ENCODE measurements at regions not wholly inside any gene's neighbourhood (a gene's known extent, or its start where the extent isn't known, plus 50 kb on each side); places are given as distances from the start of the nearest gene placed in this dataset.
"Not testable (repeated sequence)": the region's sequence is repeated elsewhere in the genome, so short reads cannot be mapped to it uniquely, and the experiment has no call there.

DNA sequence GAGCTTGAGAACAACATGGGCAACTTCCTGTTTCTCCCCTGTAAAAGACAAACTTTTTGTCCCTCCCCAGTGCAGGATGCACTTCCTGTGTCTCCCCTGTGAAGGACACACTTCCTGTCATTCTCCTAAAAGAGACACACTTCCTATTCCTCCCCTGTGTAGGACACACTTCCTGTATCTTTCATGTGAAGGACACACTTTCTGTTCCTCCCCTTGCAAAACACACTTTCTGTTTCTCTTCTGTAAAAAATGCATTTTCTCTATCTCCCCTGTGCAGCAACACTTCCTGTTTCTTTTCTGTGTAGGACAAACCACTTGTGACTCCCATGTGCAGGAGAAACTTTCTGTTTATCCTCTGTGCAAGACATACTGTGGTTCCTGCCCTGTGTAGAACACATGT, 488.6 kb upstream of the USP9Y start:
- DNase-seq: no peak

GRCh38 chrY:12215564-12216022, 485.4 kb upstream of the USP9Y start:
- DNase-seq: no peak

- DNase-seq: no peak
These were observed 470.1 kb upstream of the USP9Y start for GRCh38 chrY:12230921-12231320.

DNA sequence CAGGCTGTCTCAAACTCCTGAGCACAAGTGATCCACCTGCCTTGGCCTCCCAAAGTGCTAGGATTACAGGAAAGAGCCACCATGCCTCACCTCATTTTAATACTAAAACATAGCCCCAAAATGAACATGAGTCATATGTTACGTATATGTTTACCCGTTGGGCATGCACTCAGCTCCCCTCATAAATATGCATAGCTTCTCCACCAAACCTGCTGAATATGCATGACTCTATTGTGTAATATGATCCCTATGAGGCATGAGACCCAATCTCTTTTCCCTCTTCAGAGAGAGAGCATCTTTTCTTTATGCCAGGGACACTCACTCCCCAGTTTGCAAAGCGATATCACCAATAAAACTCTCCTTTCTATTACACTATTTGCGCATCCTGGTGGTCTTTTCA, 464.6 kb upstream of the USP9Y start:
- no peak for DNase-seq

DNA sequence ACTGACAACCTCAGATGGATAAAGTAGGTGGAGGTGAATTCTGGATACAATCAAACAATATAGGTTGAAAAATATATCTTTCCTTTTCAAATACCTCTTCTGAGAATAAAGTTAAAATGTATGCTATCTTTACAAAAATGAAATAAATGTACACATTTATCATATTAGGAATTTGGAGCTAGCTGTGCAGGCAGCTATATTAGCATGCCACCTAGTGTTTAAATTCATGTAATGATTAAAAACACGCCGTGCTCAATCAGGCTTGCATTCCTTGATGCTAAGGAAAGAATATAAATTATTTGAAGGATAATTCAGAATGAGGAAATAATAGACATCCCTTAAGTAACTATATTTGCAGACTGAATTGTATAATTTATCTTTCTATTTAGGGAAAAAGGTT, 460.7 kb upstream of the USP9Y start:
- DNase-seq: not testable (repeated sequence)

- DNase-seq: no peak
These were observed 456.9 kb upstream of the USP9Y start for GRCh38 chrY:12244146-12244545.

DNA sequence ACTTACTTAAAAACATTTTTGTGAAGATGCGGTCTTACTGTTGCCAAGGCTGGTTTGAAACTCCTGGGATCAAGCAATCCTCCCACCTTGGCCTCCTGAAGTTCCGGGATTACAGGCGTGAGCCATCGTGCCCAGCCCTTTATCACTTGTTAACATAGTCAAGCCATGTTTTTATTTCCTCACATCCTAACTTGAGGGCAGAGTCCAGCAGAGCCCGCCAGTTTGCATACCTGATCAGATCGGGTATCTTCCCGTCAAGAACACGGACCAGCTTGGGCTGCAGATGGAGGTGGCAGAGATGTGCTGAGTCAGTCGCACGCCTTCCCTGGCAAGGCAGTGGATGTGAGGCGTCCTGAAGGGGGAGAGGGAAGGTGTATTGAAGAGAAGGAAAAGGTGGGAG, 447.3 kb upstream of the USP9Y start:
- no peak for DNase-seq

GRCh38 chrY:12271162-12271561, 429.9 kb upstream of the USP9Y start:
- no peak for DNase-seq

- no peak for DNase-seq
These were observed 415.4 kb upstream of the USP9Y start for GRCh38 chrY:12285608-12286007.

GRCh38 chrY:12288919-12289318, 412.1 kb upstream of the USP9Y start:
- no peak for DNase-seq

DNA sequence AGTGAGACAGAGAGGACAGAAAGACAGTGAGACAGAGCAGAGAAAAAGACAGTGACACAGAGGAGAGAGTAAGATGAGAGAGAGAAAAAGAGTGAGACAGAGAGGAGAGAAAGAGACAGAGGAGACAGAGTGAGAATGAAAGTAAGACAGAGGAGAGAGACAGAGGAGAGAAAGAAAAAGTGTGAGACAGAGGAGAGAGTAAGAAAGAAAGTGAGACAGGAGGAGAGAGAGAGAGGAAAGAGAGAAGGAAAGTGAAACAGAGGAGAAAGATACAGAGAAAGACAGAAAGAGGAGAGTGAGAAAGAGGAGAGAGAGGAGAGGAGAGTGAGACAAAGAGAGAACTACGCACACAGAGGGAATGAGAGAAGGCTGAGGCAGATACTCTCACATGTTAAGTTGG, 411.6 kb upstream of the USP9Y start:
- no peak for DNase-seq

DNA sequence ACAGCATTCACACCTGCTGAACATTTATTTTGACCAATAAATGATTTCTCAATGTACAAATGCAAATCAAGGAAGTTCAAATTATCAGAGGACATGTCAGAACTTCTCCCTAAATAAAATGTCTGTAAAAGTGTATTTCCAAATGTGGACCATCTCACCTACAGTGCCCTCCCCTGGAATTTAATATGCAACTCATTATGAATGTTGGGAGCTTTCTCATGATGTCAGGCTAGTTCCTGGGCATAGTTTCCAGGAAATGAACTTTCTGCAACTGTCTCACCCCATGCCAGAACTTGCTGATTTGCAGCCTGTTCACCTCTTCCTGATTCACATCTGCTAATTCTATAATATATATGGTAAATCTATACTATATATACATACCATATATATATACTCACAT, 408.5 kb upstream of the USP9Y start:
- no peak for DNase-seq

GRCh38 chrY:12296460-12296859, 404.6 kb upstream of the USP9Y start:
- no peak for DNase-seq

- not testable (repeated sequence) for DNase-seq
These were observed 401.2 kb upstream of the USP9Y start for GRCh38 chrY:12299796-12300195.

GRCh38 chrY:12303464-12303863, 397.6 kb upstream of the USP9Y start:
- DNase-seq: no peak

DNA sequence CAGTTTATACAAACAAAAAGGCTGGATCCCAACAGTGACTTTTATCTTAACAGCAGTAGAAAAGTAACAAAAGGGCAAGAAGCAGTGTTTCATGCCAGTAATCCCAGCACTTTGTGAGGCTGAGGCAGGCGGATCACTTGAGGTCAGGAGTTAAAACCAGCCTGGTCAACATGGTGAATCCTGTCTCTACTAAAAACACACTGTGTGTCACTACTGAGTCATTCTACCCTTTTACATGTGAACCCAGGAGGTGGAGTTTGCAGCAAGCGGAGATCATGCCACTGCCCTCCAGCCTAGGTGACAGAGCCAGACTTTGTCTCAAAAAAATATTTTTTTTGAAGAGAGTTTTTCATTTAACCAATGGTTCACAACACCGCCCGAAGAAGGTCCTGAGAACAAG, 395.6 kb upstream of the USP9Y start:
- no peak for DNase-seq

DNA sequence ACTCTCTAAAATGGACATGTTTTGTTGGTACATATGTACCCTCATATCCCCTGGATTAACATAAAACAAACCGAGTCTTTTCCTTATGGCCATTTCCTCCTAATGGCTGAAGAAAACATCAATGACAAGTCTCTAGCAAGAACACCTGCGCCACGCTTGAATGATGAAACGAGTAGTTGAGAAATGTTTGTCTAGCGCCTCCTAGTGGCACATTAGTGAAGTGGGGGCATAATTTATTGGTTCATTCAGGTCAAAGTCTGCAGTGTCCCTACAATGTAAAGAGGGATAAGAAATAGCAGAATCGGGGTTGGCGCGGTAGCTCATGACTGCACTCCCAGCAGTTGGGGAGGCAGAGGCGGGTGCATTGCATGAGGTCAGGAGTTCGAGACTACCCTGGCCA, 391.8 kb upstream of the USP9Y start:
- DNase-seq: no peak

DNA sequence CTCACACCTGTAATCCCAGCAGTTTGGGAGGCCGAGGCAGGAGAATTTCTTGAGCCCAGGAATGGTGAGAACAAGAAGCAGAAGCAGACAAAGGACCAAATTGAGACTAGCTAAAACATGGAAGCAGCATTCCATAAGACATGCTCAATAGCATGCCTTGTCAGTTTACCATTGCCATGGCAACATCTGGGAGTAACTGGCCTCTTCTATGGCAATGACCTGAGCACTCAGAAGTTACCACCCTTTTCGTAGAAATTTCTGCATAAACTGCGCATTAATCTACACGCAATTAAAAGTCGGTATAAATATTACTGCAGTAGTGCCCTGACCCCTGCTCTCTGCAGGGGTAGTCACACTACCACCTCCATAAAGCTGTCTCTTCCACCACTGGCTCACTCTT, 390.2 kb upstream of the USP9Y start:
- no peak for DNase-seq

DNA sequence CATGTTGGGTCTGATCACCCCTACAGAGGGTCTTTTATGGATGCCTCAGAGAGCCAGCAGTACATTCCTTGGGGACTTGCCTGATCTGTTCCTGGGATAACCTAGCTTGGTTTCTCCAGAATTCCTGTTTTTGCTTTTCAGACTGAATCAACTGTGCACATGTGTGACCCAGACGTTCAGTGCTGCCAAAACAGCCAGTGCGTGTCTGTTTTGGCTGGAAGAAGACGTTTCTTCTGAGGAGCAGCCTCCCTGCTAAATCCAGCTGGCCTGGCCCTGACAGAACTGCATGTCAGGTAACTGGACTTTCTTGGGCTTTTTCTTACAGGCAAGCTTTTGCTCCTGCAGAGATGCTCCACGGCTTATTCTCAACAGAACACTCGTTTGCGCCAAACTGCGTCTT, 373.3 kb upstream of the USP9Y start:
- no peak for DNase-seq

DNA sequence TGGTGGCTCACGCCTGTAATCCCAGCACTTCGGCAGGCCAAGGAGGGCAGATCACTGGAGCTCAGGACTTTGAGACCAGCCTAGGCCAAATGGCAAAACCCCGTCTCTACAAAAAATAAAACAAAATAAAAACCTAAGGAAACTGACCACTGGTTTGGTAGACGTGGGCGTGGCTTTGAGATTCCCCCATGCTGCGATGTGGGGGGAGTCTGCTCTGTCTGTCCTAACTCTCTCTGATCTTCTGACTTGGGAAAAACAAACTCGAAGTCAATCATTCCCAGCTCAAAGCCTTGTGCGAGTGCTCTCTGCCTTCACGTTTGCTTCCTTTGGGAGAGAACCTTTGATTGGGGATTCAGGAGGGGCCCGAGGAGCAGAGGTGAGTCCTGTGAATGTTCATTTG, 369.1 kb upstream of the USP9Y start:
- DNase-seq: not testable (repeated sequence)

DNA sequence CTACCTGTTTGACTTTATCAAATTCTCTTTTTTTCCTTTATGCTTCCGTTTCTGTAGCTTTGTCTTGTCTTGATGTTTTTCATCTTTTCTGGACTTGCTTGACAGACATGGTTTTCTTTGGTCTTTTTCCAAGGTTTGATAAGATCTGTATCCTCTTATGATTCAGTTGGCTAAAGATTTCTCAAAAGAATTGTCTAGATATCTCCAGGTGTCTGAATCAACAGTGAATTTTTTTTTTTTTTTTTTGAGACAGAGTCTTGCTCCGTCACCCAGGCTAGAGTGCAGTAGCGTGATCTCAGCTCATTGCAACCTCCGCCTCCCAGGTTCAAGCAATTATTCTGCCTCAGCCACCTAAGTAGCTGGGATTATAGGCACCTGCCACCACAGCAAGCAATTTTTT, 357.8 kb upstream of the USP9Y start:
- no peak for DNase-seq

DNA sequence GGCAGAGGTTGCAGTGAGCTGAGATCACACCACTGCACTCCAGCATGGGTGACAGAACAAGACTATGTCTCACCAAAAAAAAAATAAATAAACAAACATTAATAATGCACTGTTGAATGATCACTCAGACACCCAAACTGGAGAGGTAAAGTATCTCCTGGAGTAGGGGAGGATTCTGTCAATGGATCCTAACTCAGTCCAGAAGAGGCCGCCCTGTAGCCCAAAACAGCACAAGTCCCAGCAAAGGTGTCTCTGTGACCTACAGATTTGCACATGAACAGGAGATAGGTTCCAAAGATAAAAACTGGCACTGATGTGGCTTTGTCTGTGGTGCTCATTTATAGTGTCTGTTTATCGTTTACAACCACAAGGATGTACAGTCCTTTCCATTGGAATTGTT, 352.9 kb upstream of the USP9Y start:
- DNase-seq: no peak

GRCh38 chrY:12357204-12357603, 343.8 kb upstream of the USP9Y start:
- DNase-seq: no peak

DNA sequence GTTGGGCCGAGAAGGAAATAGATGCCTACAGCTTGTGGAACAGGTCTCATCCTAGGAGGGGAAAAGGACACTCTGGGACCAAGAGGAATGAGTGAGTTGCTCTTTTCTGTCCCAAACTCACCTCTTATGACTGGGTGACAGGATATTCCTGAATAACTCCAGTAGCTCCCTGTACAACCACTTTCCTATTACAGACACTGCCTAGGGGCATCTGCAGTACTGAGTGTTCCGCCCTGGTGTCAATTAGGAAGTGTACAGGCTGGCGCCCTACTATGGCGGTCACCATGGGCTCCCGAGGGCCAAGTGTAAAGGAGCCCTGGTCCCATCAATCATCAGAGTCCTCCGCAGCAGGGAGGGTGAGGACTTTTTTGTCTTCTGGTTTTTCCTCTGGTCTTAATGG, 343.4 kb upstream of the USP9Y start:
- DNase-seq: no peak

GRCh38 chrY:12358337-12358736, 342.7 kb upstream of the USP9Y start:
- no peak for DNase-seq

DNA sequence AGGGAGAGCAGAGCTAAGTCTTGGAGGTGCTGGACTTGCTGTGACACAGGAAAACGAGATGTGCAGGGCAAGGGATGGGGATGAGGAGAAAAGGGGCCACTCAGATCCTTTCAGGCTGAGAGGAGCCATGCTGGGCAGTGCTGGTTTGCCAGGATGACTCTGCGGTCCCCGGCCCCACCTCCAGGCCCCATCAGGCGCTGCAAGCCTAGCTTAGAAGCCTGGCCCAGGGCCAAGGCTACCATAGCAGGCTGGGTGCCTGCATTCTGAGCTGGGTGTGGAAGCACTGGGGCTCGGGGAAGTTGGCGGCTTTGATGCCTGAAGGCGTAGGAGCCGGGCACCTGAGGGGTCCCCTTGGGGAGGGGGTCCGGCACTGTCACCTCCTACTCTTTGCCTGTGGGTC, 341.2 kb upstream of the USP9Y start:
- no peak for DNase-seq
